H1 (cell line): ENCODE measurements at regions not wholly inside any gene's neighbourhood (a gene's known extent, or its start where the extent isn't known, plus 50 kb on each side); places are given as distances from the start of the nearest gene placed in this dataset.

Experiments
- CTCF ChIA-PET: fragments of 300-600 bp; sonication (Branson Sonifier 250); formaldehyde crosslinking; loops from one replicate; lab custom pipeline; 2021; ENCODE audit not compliant: partially characterized antibody; lab: Charles Lee
- POLR2A ChIA-PET: fragments of 300-600 bp; sonication (Branson Sonifier 250); formaldehyde crosslinking; loops from one replicate; lab custom pipeline; 2021; ENCODE audit warnings: inconsistent platforms; ENCODE audit not compliant: partially characterized antibody; lab: Charles Lee
- DNase-seq, 2 experiments: peaks; one replicate each; pipeline versions ENCODE4 v3.0.0 to v3.0.0-alpha.2; 2010 to 2022; ENCODE audit warnings: low spot score in 2 of 2, low read depth in 1 of 2, mixed read lengths in 1 of 2
- FAIRE-seq: peaks from 2 replicates; lab custom pipeline; 2011; peaks lifted over from hg19 to GRCh38; lab: Jason Lieb, UNC
- H2AFZ ChIP-seq: 2 replicates; pipeline ENCODE4 v1.8.1; 2012; ENCODE audit warnings: low read length, inconsistent platforms
- H2AK5ac ChIP-seq: 2 replicates; pipeline ENCODE4 v1.6.1; 2013; ENCODE audit warnings: low read depth, low read length
- H2BK120ac ChIP-seq: replicated peaks from 2 replicates; pipeline ENCODE3; 2013; ENCODE audit warnings: low read depth, low read length, inconsistent platforms
- H2BK12ac ChIP-seq: 2 replicates; pipeline ENCODE4 v1.6.1; 2013; ENCODE audit warnings: low read depth, low read length
- H2BK15ac ChIP-seq: 2 replicates; pipeline ENCODE4 v1.6.1; 2013; ENCODE audit warnings: low read length
- H2BK20ac ChIP-seq: 2 replicates; pipeline ENCODE4 v1.6.1; 2013; ENCODE audit warnings: low read length
- H2BK5ac ChIP-seq: 2 replicates; pipeline ENCODE4 v1.6.1; 2013; ENCODE audit warnings: low read depth, low read length
- H3K14ac ChIP-seq: 2 replicates; pipeline ENCODE4 v1.6.1; 2013; ENCODE audit warnings: inconsistent platforms; ENCODE audit not compliant: insufficient read length
- H3K18ac ChIP-seq: 2 replicates; pipeline ENCODE4 v1.6.1; 2013; ENCODE audit warnings: low read length; ENCODE audit errors: extremely low read depth
- H3K23ac ChIP-seq: 2 replicates; pipeline ENCODE4 v1.6.1; 2013; ENCODE audit warnings: inconsistent platforms; ENCODE audit not compliant: insufficient read length
- H3K23me2 ChIP-seq: 2 replicates; pipeline ENCODE4 v1.6.1; 2013; ENCODE audit warnings: low read depth, low read length
- H3K27ac ChIP-seq: 2 replicates; pipeline ENCODE4 v1.6.1; 2011; ENCODE audit warnings: low read depth, low read length, inconsistent platforms
- H3K27me3 ChIP-seq, 4 experiments: replicated peaks in 1 of 4; 1 replicate in 1 of 4; 2 replicates in 3 of 4; pipeline versions ENCODE4 v1.6.1 to v1.8.1; 2011 to 2013; ENCODE audit warnings: low read length in 3 of 4, mild to moderate bottlenecking in 3 of 4, inconsistent platforms in 2 of 4, mixed read lengths in 2 of 4, moderate library complexity in 1 of 4; ENCODE audit not compliant: control insufficient read depth in 3 of 4, insufficient read depth in 3 of 4; ENCODE audit errors: extremely low read depth in 1 of 4
- H3K36me3 ChIP-seq, 4 experiments: 2 replicates each; pipeline versions ENCODE4 v1.6.1 to v1.8.1; 2011 to 2013; ENCODE audit warnings: mild to moderate bottlenecking in 4 of 4, low read length in 3 of 4, moderate library complexity in 2 of 4, control low read depth in 1 of 4, inconsistent platforms in 1 of 4; ENCODE audit not compliant: insufficient read depth in 4 of 4, control insufficient read depth in 2 of 4
- H3K4ac ChIP-seq: replicated peaks from 2 replicates; pipeline ENCODE3; 2013; ENCODE audit warnings: low read length, low read depth, mixed read lengths, inconsistent platforms; ENCODE audit not compliant: insufficient read length
- H3K4me1 ChIP-seq, 4 experiments: replicated peaks in 1 of 4; 1 replicate in 1 of 4; 2 replicates in 3 of 4; pipeline versions ENCODE4 v1.6.1 to v1.8.1; 2011 to 2013; ENCODE audit warnings: low read length in 3 of 4, inconsistent platforms in 2 of 4, mixed read lengths in 1 of 4; ENCODE audit not compliant: insufficient read depth in 4 of 4, control insufficient read depth in 3 of 4
- H3K4me2 ChIP-seq, 2 experiments: 2 replicates each; pipeline versions ENCODE4 v1.6.1 to v1.8.1; 2011 to 2013; ENCODE audit warnings: low read depth in 2 of 2, low read length in 2 of 2, control low read depth in 1 of 2, inconsistent platforms in 1 of 2, mild to moderate bottlenecking in 1 of 2; ENCODE audit not compliant: insufficient read depth in 1 of 2
- H3K4me3 ChIP-seq, 4 experiments: fragments of 200-600, 300-600 bp in 1 of 4; sonication (generic), shearing (Covaris generic), sonication (Bioruptor Twin) in 1 of 4; 2 replicates each; pipeline versions ENCODE4 v1.5.1 to v1.8.1; 2011 to 2016; ENCODE audit warnings: low read length in 4 of 4, low read depth in 3 of 4, control low read depth in 2 of 4, inconsistent platforms in 2 of 4, mild to moderate bottlenecking in 2 of 4, mixed read lengths in 1 of 4, moderate library complexity in 1 of 4; ENCODE audit not compliant: insufficient read depth in 2 of 4; ENCODE audit errors: extremely low read depth in 1 of 4
- H3K56ac ChIP-seq: replicated peaks from 2 replicates; pipeline ENCODE3; 2013; ENCODE audit warnings: low read depth, mild to moderate bottlenecking, mixed read lengths, low read length, inconsistent platforms; ENCODE audit not compliant: insufficient read length
- H3K79me1 ChIP-seq: 2 replicates; pipeline ENCODE4 v1.6.1; 2013; ENCODE audit warnings: low read depth, low read length, control low read depth
- H3K79me2 ChIP-seq, 2 experiments: 2 replicates each; pipeline versions ENCODE4 v1.6.1 to v1.8.1; 2012 to 2013; ENCODE audit warnings: low read length in 2 of 2, mild to moderate bottlenecking in 2 of 2, inconsistent platforms in 1 of 2; ENCODE audit not compliant: insufficient read depth in 2 of 2, control insufficient read depth in 1 of 2
- H3K9ac ChIP-seq, 4 experiments: replicated peaks in 1 of 4; 1 replicate in 1 of 4; 2 replicates in 3 of 4; pipeline versions ENCODE4 v1.6.1 to v1.8.1; 2011 to 2013; ENCODE audit warnings: low read depth in 3 of 4, low read length in 3 of 4, control low read depth in 2 of 4, mild to moderate bottlenecking in 2 of 4, moderate library complexity in 2 of 4, inconsistent platforms in 1 of 4; ENCODE audit errors: extremely low read depth in 1 of 4
- H3K9me3 ChIP-seq, 2 experiments: 2 replicates each; pipeline versions ENCODE4 v1.6.1 to v1.8.1; 2012 to 2013; ENCODE audit warnings: mild to moderate bottlenecking in 2 of 2, moderate library complexity in 2 of 2, control low read depth in 1 of 2, inconsistent platforms in 1 of 2, low read depth in 1 of 2, low read length in 1 of 2, mixed read lengths in 1 of 2; ENCODE audit not compliant: insufficient read depth in 2 of 2
- H4K20me1 ChIP-seq, 2 experiments: replicated peaks in 1 of 2; 2 replicates each; pipeline versions ENCODE3 to v1.8.1; 2011 to 2013; ENCODE audit warnings: inconsistent platforms in 2 of 2, low read length in 2 of 2, mild to moderate bottlenecking in 1 of 2; ENCODE audit not compliant: insufficient read depth in 2 of 2, control insufficient read depth in 1 of 2
- H4K5ac ChIP-seq: 2 replicates; pipeline ENCODE4 v1.6.1; 2013; ENCODE audit warnings: low read length, low read depth, mixed read lengths, inconsistent platforms; ENCODE audit not compliant: insufficient read length
- H4K8ac ChIP-seq: 2 replicates; pipeline ENCODE4 v1.8.0; 2013; ENCODE audit warnings: mild to moderate bottlenecking, moderate library complexity, low read length, inconsistent platforms; ENCODE audit not compliant: insufficient read depth; ENCODE audit errors: extremely low read depth
- H4K91ac ChIP-seq: replicated peaks from 2 replicates; pipeline ENCODE3; 2013; ENCODE audit warnings: low read length, mixed read lengths, inconsistent platforms; ENCODE audit not compliant: insufficient read length
- HDAC6 ChIP-seq: IDR thresholded peaks from one replicate; pipeline ENCODE4 v1.7.1; 2012; ENCODE audit warnings: low read depth, mild to moderate bottlenecking, inconsistent platforms, low read length, moderate library complexity
- JUN ChIP-seq: IDR thresholded peaks from 2 replicates; pipeline ENCODE4 v1.6.1; 2011; ENCODE audit warnings: low read depth, mild to moderate bottlenecking, improper control_type of control experiment, low read length
- POLR2AphosphoS5 ChIP-seq: IDR thresholded peaks from 2 replicates; pipeline ENCODE4 v1.6.1; 2011; ENCODE audit warnings: low read depth, low read length
- RBBP5 ChIP-seq: IDR thresholded peaks from 2 replicates; pipeline ENCODE4 v1.7.1; 2012; ENCODE audit warnings: low read depth, mild to moderate bottlenecking, inconsistent platforms, low read length, moderate library complexity, borderline replicate concordance
- RXRA ChIP-seq: IDR thresholded peaks from 2 replicates; pipeline ENCODE4 v1.6.1; 2011; ENCODE audit warnings: low read depth, mild to moderate bottlenecking, low read length, moderate library complexity; ENCODE audit not compliant: insufficient read depth
- SAP30 ChIP-seq: fragments of 300-600 bp; sonication (generic); IDR thresholded peaks from 2 replicates; pipeline ENCODE4 v1.7.1; 2012; ENCODE audit warnings: low read length, moderate library complexity, mild to moderate bottlenecking, inconsistent platforms; ENCODE audit not compliant: insufficient read depth, insufficient replicate concordance
- TCF12 ChIP-seq: IDR thresholded peaks from 2 replicates; pipeline ENCODE4 v1.6.1; 2011; ENCODE audit warnings: low read depth, mild to moderate bottlenecking, low read length
- WGBS, 2 experiments: shearing (Covaris generic) in 1 of 2; methylation state at CpG; one replicate each; pipeline versions ENCODE4 v1.1.6 to v1.1.7; 2013 to 2015; ENCODE audit warnings: low lambda C conversion rate in 2 of 2, mixed read lengths in 2 of 2, inconsistent platforms in 1 of 2, low coverage in 1 of 2, missing lambda C conversion rate in 1 of 2; ENCODE audit not compliant: insufficient replicate concordance in 2 of 2, insufficient coverage in 1 of 2, insufficient read length in 1 of 2; ENCODE audit errors: extremely low coverage in 1 of 2, missing lambda C conversion rate in 1 of 2; 5-methylcytosine and 5-hydroxymethylcytosine counted together
- TF ChIP-seq, protein P1 (sequence below): IDR thresholded peaks from 2 replicates; pipeline ENCODE4 v1.6.1; 2011; ENCODE audit warnings: low read length, improper control_type of control experiment

DNA sequence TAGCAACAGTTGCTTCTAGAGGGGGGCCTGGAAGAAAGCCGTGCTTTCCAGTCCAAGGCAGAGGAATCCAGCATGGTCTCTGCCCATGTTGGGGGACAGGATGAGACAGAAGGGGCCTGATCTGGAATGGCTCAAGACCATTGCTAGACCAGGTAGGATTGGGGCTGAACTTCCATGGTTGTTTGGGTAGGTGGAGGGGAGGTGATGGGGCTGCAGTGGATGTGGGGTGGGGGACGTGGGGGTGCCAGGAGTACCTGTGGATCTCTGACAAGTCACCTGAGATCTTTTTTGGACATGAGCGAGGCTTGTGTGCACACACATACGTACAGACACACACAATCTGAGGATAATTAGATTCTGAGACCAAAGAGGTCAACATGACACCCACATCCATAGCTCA is 228.7 kb upstream of the SKOR2 start:
- Histone ChIP-seq H2BK20ac (no peak overlapping the region), H3K4me3 (no peak overlapping the region), H2BK120ac (no peak overlapping the region), H3K4ac (no peak overlapping the region), H4K20me1 (no peaks in the 10 kb centered on the region), H2AFZ (no peak overlapping the region), H3K14ac (no peak overlapping the region), H3K18ac (no peak overlapping the region), H3K23ac (no peak overlapping the region), H2BK15ac (no peak overlapping the region), H3K4me1 (no peaks in the 10 kb centered on the region), H3K9ac (no peak overlapping the region), H3K27me3 (no peaks in the 10 kb centered on the region), H3K36me3 (no peaks in the 10 kb centered on the region), H4K5ac (no peak overlapping the region), H2AK5ac (no peak overlapping the region), H4K8ac (no peak overlapping the region), H3K4me2 (no peak overlapping the region), H3K9me3 (no peaks in the 10 kb centered on the region), H4K91ac (no peak overlapping the region), H3K23me2 (no peaks in the 10 kb centered on the region), H2BK5ac (no peak overlapping the region), H3K79me1 (no peaks in the 10 kb centered on the region), H3K56ac (no peak overlapping the region), H3K27ac (no peak overlapping the region), H3K79me2 (no peaks in the 10 kb centered on the region), H2BK12ac (no peak overlapping the region)
- FAIRE-seq (no peak), DNase-seq (no peak)
- ChIA-PET POLR2A (no interaction called here), CTCF (interaction anchor here (0.6 to 1.3 kb wide), 2 partner anchors 11 to 65 kb away, joined by 3 to 4 read pairs; no protein-coding TSS in a partner anchor)
- no peak for TF ChIP-seq JUN
- TF ChIP-seq, protein P1, sequence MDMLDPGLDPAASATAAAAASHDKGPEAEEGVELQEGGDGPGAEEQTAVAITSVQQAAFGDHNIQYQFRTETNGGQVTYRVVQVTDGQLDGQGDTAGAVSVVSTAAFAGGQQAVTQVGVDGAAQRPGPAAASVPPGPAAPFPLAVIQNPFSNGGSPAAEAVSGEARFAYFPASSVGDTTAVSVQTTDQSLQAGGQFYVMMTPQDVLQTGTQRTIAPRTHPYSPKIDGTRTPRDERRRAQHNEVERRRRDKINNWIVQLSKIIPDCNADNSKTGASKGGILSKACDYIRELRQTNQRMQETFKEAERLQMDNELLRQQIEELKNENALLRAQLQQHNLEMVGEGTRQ: no peak
- no peak for TF ChIP-seq RXRA
- TF ChIP-seq TCF12: no peak
- TF ChIP-seq HDAC6: no peak
- TF ChIP-seq RBBP5: no peak
- no peak for TF ChIP-seq SAP30
- no peak for TF ChIP-seq POLR2AphosphoS5
- 86% methylated on average over 4 of the region's 4 CpGs; no CpG with 5 or more reads in 1 of the 2 experiments for WGBS, 2 experiments
